ENCODE measurements at regions not wholly inside any gene's neighbourhood (a gene's known extent, or its start where the extent isn't known, plus 50 kb on each side); places are given as distances from the start of the nearest gene placed in this dataset.

GRCh38 chr4:183763990-183764754, 105.1 kb downstream of the TRAPPC11 start:
- no peak for DNase-seq

GRCh38 chr4:183765251-183765911, 106.3 kb downstream of the TRAPPC11 start:
- DNase-seq = peak; percentile 72

GRCh38 chr4:183766140-183766539, 107.0 kb downstream of the TRAPPC11 start:
- no peak for DNase-seq

- DNase-seq = no peak
These were observed 111.8 kb downstream of the TRAPPC11 start for GRCh38 chr4:183770906-183771305.

GRCh38 chr4:183772361-183772760, 113.3 kb downstream of the TRAPPC11 start:
- no peak for DNase-seq

GRCh38 chr4:183773790-183774189, 114.7 kb downstream of the TRAPPC11 start:
- no peak for DNase-seq

GRCh38 chr4:183783306-183783705, 121.8 kb upstream of the STOX2 start:
- no peak for DNase-seq

- DNase-seq = no peak
These were observed 121.0 kb upstream of the STOX2 start for GRCh38 chr4:183783991-183784553.

GRCh38 chr4:183788308-183788905, 116.7 kb upstream of the STOX2 start:
- DNase-seq = no peak

- no peak for DNase-seq
These were observed 115.5 kb upstream of the STOX2 start for GRCh38 chr4:183789657-183790056.

GRCh38 chr4:183790661-183791060, 114.4 kb upstream of the STOX2 start:
- DNase-seq = no peak

GRCh38 chr4:183797011-183797444, 108.1 kb upstream of the STOX2 start:
- peak; percentile 87 for DNase-seq

GRCh38 chr4:183797445-183798300, 107.4 kb upstream of the STOX2 start:
- peak; percentile 93 for DNase-seq

GRCh38 chr4:183798301-183799253, 106.5 kb upstream of the STOX2 start:
- DNase-seq = peak; percentile 75

GRCh38 chr4:183801457-183802165, 103.5 kb upstream of the STOX2 start:
- DNase-seq = no peak

- peak; percentile 46 for DNase-seq
These were observed 98.8 kb upstream of the STOX2 start for GRCh38 chr4:183806341-183806740.

- DNase-seq = peak; percentile 61
These were observed 97.5 kb upstream of the STOX2 start for GRCh38 chr4:183807420-183808096.

- no peak for DNase-seq
These were observed 97.0 kb upstream of the STOX2 start for GRCh38 chr4:183808097-183808456.

- DNase-seq = no peak
These were observed 92.5 kb upstream of the STOX2 start for GRCh38 chr4:183812567-183812966.

- DNase-seq = no peak
These were observed 90.6 kb upstream of the STOX2 start for GRCh38 chr4:183814461-183814860.
